HUES6 (cell line): ENCODE measurements at regions not wholly inside any gene's neighbourhood (a gene's known extent, or its start where the extent isn't known, plus 50 kb on each side); places are given as distances from the start of the nearest gene placed in this dataset.

ENCODE experiments used
- H3K27ac ChIP-seq: 2 replicates; pipeline ENCODE4 v1.7.0; 2013; ENCODE audit warnings: low read depth, mild to moderate bottlenecking, low read length, inconsistent platforms
- H3K27me3 ChIP-seq: 2 replicates; pipeline ENCODE4 v1.6.1; 2013; ENCODE audit warnings: low read length; ENCODE audit not compliant: control insufficient read depth, insufficient read depth
- H3K36me3 ChIP-seq: 2 replicates; pipeline ENCODE4 v1.6.1; 2013; ENCODE audit warnings: low read length; ENCODE audit not compliant: control insufficient read depth, insufficient read depth
- H3K4me1 ChIP-seq: 2 replicates; pipeline ENCODE4 v1.6.1; 2013; ENCODE audit warnings: low read length; ENCODE audit not compliant: control insufficient read depth, insufficient read depth
- H3K4me3 ChIP-seq: 2 replicates; pipeline ENCODE4 v1.5.1; 2013; ENCODE audit warnings: low read depth, low read length
- H3K9ac ChIP-seq: one replicate; pipeline ENCODE4 v1.6.1; 2013; ENCODE audit warnings: mild to moderate bottlenecking, low read length
- H3K9me3 ChIP-seq: 2 replicates; pipeline ENCODE4 v1.6.1; 2013; ENCODE audit warnings: low read depth, low read length; ENCODE audit not compliant: control insufficient read depth, insufficient read depth

- H3K9me3 ChIP-seq, result no peaks in the 10 kb centered on the region
- no peak overlapping the region for H3K27ac ChIP-seq
- no peak overlapping the region for H3K9ac ChIP-seq
- H3K4me3 ChIP-seq, result no peak overlapping the region
- no peaks in the 10 kb centered on the region for H3K36me3 ChIP-seq
- H3K27me3 ChIP-seq, result no peaks in the 10 kb centered on the region
- H3K4me1 ChIP-seq, result peaks cover 3% of the 10 kb centered on the region; the same call in 1 of the 2 replicates
Measured at GRCh38 chr1:91151702-91152101, 129.9 kb upstream of the ZNF644 start.

- Histone ChIP-seq H3K4me1 (peaks cover 3% of the 10 kb centered on the region; the same call in 1 of the 2 replicates), H3K27ac (no peak overlapping the region), H3K4me3 (no peak overlapping the region), H3K9ac (no peak overlapping the region), H3K36me3 (no peaks in the 10 kb centered on the region), H3K27me3 (no peaks in the 10 kb centered on the region), H3K9me3 (no peaks in the 10 kb centered on the region)
Measured at GRCh38 chr1:91148641-91149069, 126.8 kb upstream of the ZNF644 start.

GRCh38 chr1:91141858-91142257 lies 120.0 kb upstream of the ZNF644 start:
- Histone ChIP-seq H3K27me3 (no peaks in the 10 kb centered on the region), H3K27ac (no peak overlapping the region), H3K4me1 (peaks cover 17% of the 10 kb centered on the region), H3K4me3 (no peak overlapping the region), H3K9me3 (no peaks in the 10 kb centered on the region), H3K9ac (no peak overlapping the region), H3K36me3 (no peaks in the 10 kb centered on the region)

DNA sequence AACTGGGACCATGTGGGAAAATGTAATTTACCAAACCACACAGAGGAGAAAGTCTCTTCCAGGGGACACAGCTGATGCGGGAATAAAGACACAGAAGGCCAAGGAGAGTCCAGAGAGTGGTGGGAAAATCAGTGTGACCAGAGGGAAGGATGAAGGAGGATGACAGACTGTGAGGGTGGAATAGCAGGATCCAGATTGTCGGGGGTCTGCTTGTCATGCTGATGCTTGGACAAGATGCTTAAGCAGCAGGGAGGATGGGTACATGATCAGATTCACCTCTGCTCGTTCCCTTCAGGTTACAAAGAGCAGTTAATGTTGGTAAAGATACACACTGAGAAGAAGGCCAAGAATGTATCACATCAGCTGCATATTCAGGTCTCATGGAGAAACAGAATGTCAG lies 117.1 kb upstream of the ZNF644 start:
- Histone ChIP-seq H3K36me3 (no peaks in the 10 kb centered on the region), H3K27me3 (no peaks in the 10 kb centered on the region), H3K4me3 (no peak overlapping the region), H3K4me1 (peaks cover 17% of the 10 kb centered on the region), H3K9me3 (no peaks in the 10 kb centered on the region), H3K9ac (no peak overlapping the region), H3K27ac (no peak overlapping the region)

DNA sequence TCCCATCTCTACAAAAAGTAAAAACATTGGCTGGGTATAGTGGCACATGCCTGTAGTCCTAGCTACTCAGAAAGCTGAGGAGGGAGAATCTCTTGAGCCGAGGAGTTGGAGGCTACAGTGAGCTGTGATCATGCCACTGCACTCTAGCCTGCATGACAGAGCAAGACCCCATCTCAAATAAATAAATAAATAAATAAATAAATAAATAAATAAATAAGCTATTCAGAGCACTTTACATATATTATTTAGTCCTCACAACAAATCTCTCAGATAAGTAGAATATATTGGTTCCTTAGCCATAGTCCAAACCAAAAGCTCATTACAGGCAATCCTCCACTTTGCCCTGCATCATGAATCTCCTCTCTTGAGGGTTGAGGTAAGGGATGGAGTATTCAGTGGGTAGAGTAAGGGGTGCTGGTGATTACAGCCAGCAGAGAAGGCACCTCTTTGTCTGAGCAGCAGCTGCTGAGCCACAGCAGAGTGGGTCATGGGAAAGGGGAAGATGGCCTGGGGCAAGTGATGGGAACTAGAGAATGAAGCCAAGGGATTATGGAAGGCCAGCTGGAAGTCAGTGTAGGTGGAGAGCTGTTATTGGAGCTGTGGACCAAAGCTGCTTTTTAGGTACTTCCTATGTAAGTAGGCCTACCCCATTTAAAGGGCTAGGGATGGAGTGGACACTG lies 115.5 kb upstream of the ZNF644 start:
- Histone ChIP-seq H3K4me1 (peaks cover 17% of the 10 kb centered on the region), H3K4me3 (no peak overlapping the region), H3K9ac (no peak overlapping the region), H3K9me3 (no peaks in the 10 kb centered on the region), H3K36me3 (no peaks in the 10 kb centered on the region), H3K27ac (no peak overlapping the region), H3K27me3 (no peaks in the 10 kb centered on the region)

- no peak overlapping the region for H3K9ac ChIP-seq
- peaks cover 14% of the 10 kb centered on the region for H3K4me1 ChIP-seq
- H3K9me3 ChIP-seq, result no peaks in the 10 kb centered on the region
- H3K4me3 ChIP-seq, result no peak overlapping the region; the same call in 1 of the 2 replicates
- no peak overlapping the region for H3K27ac ChIP-seq
- H3K27me3 ChIP-seq, result no peaks in the 10 kb centered on the region
- no peaks in the 10 kb centered on the region for H3K36me3 ChIP-seq
Measured at GRCh38 chr1:91135799-91136198, 114.0 kb upstream of the ZNF644 start.

- Histone ChIP-seq H3K27ac (no peak overlapping the region), H3K4me3 (no peak overlapping the region), H3K9me3 (no peaks in the 10 kb centered on the region), H3K4me1 (no peaks in the 10 kb centered on the region; the same call in 1 of the 2 replicates), H3K9ac (no peak overlapping the region), H3K27me3 (no peaks in the 10 kb centered on the region), H3K36me3 (no peaks in the 10 kb centered on the region)
Measured at GRCh38 chr1:91133248-91133647, 111.4 kb upstream of the ZNF644 start.

DNA sequence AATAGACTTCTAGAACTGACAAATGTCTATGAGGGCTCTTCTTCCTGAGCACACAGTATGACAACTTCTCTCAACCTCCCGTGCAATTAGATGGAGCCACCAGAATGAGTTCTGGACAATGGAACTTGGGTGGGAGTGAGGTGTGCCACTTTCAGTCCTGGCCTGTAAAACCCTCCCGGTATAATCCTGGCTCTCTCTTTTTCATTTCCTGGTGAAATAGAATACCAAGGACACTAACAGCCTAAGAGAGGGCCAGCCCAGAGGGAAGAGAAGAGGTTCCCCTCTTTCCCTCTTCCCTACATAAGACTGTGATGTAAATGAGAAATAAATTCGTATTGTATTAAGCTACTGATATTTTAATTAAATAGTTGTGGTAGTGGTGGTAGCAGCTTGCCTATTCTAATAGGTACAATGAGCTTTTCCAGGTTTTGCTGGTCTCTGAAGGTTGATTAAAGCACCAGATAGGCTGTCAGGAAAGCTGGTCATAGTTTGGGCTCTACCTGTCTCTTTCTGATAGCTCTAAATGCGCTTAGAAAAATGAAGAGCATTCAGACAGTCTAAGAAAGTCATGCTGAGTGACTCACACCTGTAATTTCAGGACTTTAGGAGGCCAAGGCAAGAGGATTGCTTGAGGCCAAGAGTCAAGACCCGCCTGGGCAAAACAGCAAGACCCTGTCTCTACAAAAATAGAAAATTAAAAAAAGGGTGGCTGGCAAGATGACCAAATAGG lies 108.6 kb upstream of the ZNF644 start:
- Histone ChIP-seq H3K27me3 (no peaks in the 10 kb centered on the region), H3K9ac (no peak overlapping the region), H3K27ac (no peak overlapping the region), H3K4me3 (no peak overlapping the region), H3K36me3 (no peaks in the 10 kb centered on the region), H3K4me1 (no peaks in the 10 kb centered on the region), H3K9me3 (no peaks in the 10 kb centered on the region)

- peaks cover under 1% of the 10 kb centered on the region; the same call in 1 of the 2 replicates for H3K4me1 ChIP-seq
- H3K36me3 ChIP-seq, result no peaks in the 10 kb centered on the region
- no peak overlapping the region for H3K4me3 ChIP-seq
- no peaks in the 10 kb centered on the region for H3K9me3 ChIP-seq
- no peak overlapping the region for H3K9ac ChIP-seq
- H3K27me3 ChIP-seq, result no peaks in the 10 kb centered on the region
- no peak overlapping the region for H3K27ac ChIP-seq
Measured at GRCh38 chr1:91129458-91129857, 107.6 kb upstream of the ZNF644 start.

DNA sequence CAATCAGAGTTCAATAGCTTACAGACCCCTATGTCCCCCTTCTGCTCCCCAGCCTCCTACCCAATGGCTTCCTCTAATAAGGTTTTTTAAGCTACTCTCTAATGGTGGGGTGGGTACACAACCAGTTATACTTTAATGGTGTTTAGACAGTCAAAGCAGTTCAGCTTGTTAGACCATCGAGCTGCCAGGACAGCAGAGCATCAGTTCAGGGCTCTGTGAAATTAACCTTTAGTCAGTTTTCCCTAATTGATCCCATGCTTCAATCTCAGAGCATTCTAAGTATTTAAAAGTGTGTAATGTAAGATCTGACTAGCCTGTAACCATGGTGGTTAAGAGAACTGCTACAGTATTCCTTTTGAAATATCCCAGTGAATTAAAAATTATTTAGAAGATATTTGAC lies 107.2 kb upstream of the ZNF644 start:
- no peaks in the 10 kb centered on the region for H3K9me3 ChIP-seq
- H3K27ac ChIP-seq, result no peak overlapping the region
- H3K4me3 ChIP-seq, result no peak overlapping the region
- no peaks in the 10 kb centered on the region for H3K36me3 ChIP-seq
- H3K4me1 ChIP-seq, result peaks cover 5% of the 10 kb centered on the region
- H3K27me3 ChIP-seq, result no peaks in the 10 kb centered on the region
- H3K9ac ChIP-seq, result no peak overlapping the region

- Histone ChIP-seq H3K4me1 (peaks cover 36% of the 10 kb centered on the region), H3K9ac (no peak overlapping the region), H3K27me3 (no peaks in the 10 kb centered on the region), H3K36me3 (no peaks in the 10 kb centered on the region), H3K27ac (no peak overlapping the region), H3K4me3 (no peak overlapping the region), H3K9me3 (no peaks in the 10 kb centered on the region)
Measured at GRCh38 chr1:91124989-91125417, 103.2 kb upstream of the ZNF644 start.
